ENCODE measurements at regions not wholly inside any gene's neighbourhood (a gene's known extent, or its start where the extent isn't known, plus 50 kb on each side); places are given as distances from the start of the nearest gene placed in this dataset.

DNA sequence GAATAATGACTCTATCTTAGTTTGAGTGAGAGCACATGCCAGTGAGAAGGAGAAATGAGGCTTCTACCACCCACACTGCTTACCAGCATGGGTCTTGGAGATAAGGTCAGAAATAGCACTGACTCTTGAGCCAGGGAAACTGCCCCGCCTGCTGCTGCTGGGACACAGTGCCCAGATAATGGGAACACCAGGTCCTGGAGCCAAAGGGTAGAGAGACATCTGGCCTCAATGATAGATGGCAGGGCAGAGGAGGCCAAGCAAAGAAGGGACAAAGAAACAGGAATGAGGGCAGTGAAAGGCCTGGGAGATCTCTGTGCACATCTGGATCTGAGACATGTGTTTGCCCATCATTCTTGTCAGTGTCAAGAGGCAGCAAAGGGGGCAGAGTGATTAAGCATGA is 97.4 kb downstream of the MIS18A start:
- DNase-seq (ENCODE audit: extremely low read depth in 1 of 4, low spot score in 3 of 4) (peak in 1 of 4 experiments; percentile 10), ATAC-seq (no peak), FAIRE-seq (no peak)
- POLR2A ChIA-PET, result no interaction called here
- 0% methylated on average over 1 of the region's 1 CpG for WGBS (ENCODE audit: insufficient coverage, low coverage, missing lambda C conversion rate)
- Histone ChIP-seq H3K9ac (ENCODE audit: insufficient read depth in 1 of 2, low read depth in 2 of 2, low read length in 2 of 2) (no peak overlapping the region), H3K4me3 (no peak overlapping the region), H3K4me1 (replicated peaks in 1 of 2; ENCODE audit: control insufficient read depth in 2 of 2, insufficient read depth in 2 of 2, low read length in 2 of 2) (no peaks in the 10 kb centered on the region), H3K27ac (ENCODE audit: extremely low read depth, low read depth, low read length) (no peak overlapping the region), H3K9me3 (replicated peaks; ENCODE audit: control insufficient read depth, insufficient read depth, low read depth, low read length) (no peaks in the 10 kb centered on the region), H4K20me1 (replicated peaks; ENCODE audit: control insufficient read depth, insufficient read depth, low read length) (0 out of 2 replicates have a peak, but pooled peaks cover 2% of the 10 kb centered on the region), H3K36me3 (ENCODE audit: control insufficient read depth, insufficient read depth, low read length) (no peaks in the 10 kb centered on the region), H3K4me2 (ENCODE audit: insufficient read depth, low read length) (no peak overlapping the region), H3K79me2 (ENCODE audit: control insufficient read depth, insufficient read depth, low read length) (no peaks in the 10 kb centered on the region), H3K27me3 (ENCODE audit: control insufficient read depth in 2 of 2, insufficient read depth in 2 of 2, low read length in 2 of 2) (peaks cover 4 to 24% of the 10 kb centered on the region in 2 experiments; a peak in 4 of 5 replicates), H2AFZ (ENCODE audit: low read depth, low read length) (no peak overlapping the region), H3K9me1 (ENCODE audit: control insufficient read depth, insufficient read depth, low read length) (no peaks in the 10 kb centered on the region)
- CTCF ChIA-PET (ENCODE audit: low intra/inter-chr PET ratio), result no interaction called here
- TF ChIP-seq KDM5B (IDR thresholded peaks at IDR 0.05; ENCODE audit: insufficient replicate concordance, low read depth, low read length) (no peak), RBBP5 (IDR thresholded peaks at IDR 0.05; ENCODE audit: borderline replicate concordance, insufficient read depth, low read length, poor library complexity, severe bottlenecking) (no peak), CBFA2T3 (IDR thresholded peaks at IDR 0.05) (peak; percentile 62), STAT5B (CRISPR knock-in tag; IDR thresholded peaks at IDR 0.05) (no peak), CBFA2T2 (conservative IDR thresholded peaks at IDR 0.05) (peak; percentile 46; the same call in 1 of the 2 replicates)
- TF ChIP-seq, protein P1, sequence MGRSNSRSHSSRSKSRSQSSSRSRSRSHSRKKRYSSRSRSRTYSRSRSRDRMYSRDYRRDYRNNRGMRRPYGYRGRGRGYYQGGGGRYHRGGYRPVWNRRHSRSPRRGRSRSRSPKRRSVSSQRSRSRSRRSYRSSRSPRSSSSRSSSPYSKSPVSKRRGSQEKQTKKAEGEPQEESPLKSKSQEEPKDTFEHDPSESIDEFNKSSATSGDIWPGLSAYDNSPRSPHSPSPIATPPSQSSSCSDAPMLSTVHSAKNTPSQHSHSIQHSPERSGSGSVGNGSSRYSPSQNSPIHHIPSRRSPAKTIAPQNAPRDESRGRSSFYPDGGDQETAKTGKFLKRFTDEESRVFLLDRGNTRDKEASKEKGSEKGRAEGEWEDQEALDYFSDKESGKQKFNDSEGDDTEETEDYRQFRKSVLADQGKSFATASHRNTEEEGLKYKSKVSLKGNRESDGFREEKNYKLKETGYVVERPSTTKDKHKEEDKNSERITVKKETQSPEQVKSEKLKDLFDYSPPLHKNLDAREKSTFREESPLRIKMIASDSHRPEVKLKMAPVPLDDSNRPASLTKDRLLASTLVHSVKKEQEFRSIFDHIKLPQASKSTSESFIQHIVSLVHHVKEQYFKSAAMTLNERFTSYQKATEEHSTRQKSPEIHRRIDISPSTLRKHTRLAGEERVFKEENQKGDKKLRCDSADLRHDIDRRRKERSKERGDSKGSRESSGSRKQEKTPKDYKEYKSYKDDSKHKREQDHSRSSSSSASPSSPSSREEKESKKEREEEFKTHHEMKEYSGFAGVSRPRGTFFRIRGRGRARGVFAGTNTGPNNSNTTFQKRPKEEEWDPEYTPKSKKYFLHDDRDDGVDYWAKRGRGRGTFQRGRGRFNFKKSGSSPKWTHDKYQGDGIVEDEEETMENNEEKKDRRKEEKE (IDR thresholded peaks at IDR 0.05; ENCODE audit: borderline replicate concordance in 1 of 2, control insufficient read depth in 1 of 2, low read depth in 2 of 2, low read length in 1 of 2), result no peak
- BruUV-seq (replicated peaks), result no TSS peak
- in situ Hi-C loops (cut with MboI) (no loop called here), intact Hi-C loops (cut with micrococcal nuclease) (no loop called here)
